ENCODE measurements at regions not wholly inside any gene's neighbourhood (a gene's known extent, or its start where the extent isn't known, plus 50 kb on each side); places are given as distances from the start of the nearest gene placed in this dataset.
A peak's percentile ranks its signal among the peaks of the same experiment; 100 is the strongest.

- Mint-ChIP-seq H3K9me3 (no peaks in the 10 kb centered on the region), H3K4me3 (no peak overlapping the region), H3K27me3 (ENCODE audit: insufficient read depth, low read depth, poor library complexity) (no peaks in the 10 kb centered on the region), H3K4me1 (peaks cover 15% of the 10 kb centered on the region; the same call in 2 of the 3 replicates), H3K36me3 (ENCODE audit: low read depth) (no peaks in the 10 kb centered on the region), H3K27ac (peak overlapping the region; percentile 83)
- ATAC-seq (no peak), DNase-seq (ENCODE audit: low spot score) (no peak)
- H3K27me3 ChIP-seq (ENCODE audit: insufficient read depth): no peaks in the 10 kb centered on the region
- H3K4me2 ChIP-seq: 0 out of 2 replicates have a peak overlapping the region, but pooled peaks have one; percentile 25
- H3K79me2 ChIP-seq (replicated peaks; ENCODE audit: insufficient read depth): no peaks in the 10 kb centered on the region
- H3K4me3 ChIP-seq: no peak overlapping the region
- H4K20me1 ChIP-seq (replicated peaks; ENCODE audit: insufficient read depth): no peaks in the 10 kb centered on the region
- H3K4me1 ChIP-seq (ENCODE audit: insufficient read depth): peaks cover 8% of the 10 kb centered on the region; the same call in 1 of the 2 replicates
- H3K36me3 ChIP-seq (ENCODE audit: insufficient read depth): no peaks in the 10 kb centered on the region
- no peak overlapping the region for H3K27ac ChIP-seq (ENCODE audit: low read depth)
- H3F3A ChIP-seq (replicated peaks; ENCODE audit: low read depth): no peaks in the 10 kb centered on the region
- H2AFZ ChIP-seq: peak overlapping the region; percentile 23; the same call in 1 of the 2 replicates
- H3K9me2 ChIP-seq (ENCODE audit: insufficient read depth): no peaks in the 10 kb centered on the region
- TF ChIP-seq ZNF114 (CRISPR knock-in tag; IDR thresholded peaks at IDR 0.05) (no peak), POLR2AphosphoS5 (IDR thresholded peaks at IDR 0.05; ENCODE audit: low read depth) (no peak), STAT1 (IDR thresholded peaks at IDR 0.05; ENCODE audit: unreplicated experiment) (no peak), NANOG (IDR thresholded peaks at IDR 0.05; ENCODE audit: borderline replicate concordance) (no peak), CTCF (conservative IDR thresholded peaks at IDR 0.05; ENCODE audit: low read depth in 2 of 2) (no peak), EZH2phosphoT487 (IDR thresholded peaks at IDR 0.05; ENCODE audit: unreplicated experiment) (no peak), ZNF331 (CRISPR knock-in tag; IDR thresholded peaks at IDR 0.05; ENCODE audit: low read depth) (no peak), EZH2 (IDR thresholded peaks at IDR 0.05; ENCODE audit: low read depth, unreplicated experiment) (no peak), ETS1 (IDR thresholded peaks at IDR 0.05) (no peak), JUNB (IDR thresholded peaks at IDR 0.05; ENCODE audit: unreplicated experiment) (no peak), ZNF462 (CRISPR knock-in tag; IDR thresholded peaks at IDR 0.05) (no peak), CREB1 (CRISPR knock-in tag; IDR thresholded peaks at IDR 0.05; ENCODE audit: low read depth) (no peak), REST (IDR thresholded peaks at IDR 0.05; ENCODE audit: unreplicated experiment) (no peak)
Observed at GRCh38 chr6:8334113-8334512, 101.2 kb downstream of the SLC35B3 start.

All from GM23338 (cell line).